GM18517 (cell line): ENCODE measurements at regions not wholly inside any gene's neighbourhood (a gene's known extent, or its start where the extent isn't known, plus 50 kb on each side); places are given as distances from the start of the nearest gene placed in this dataset.

ENCODE experiments used
- ATAC-seq: cut with Tn5 transposase; IDR thresholded peaks from one replicate; pipeline ENCODE4 v1.9.1; 2021; ENCODE audit warnings: mild to moderate bottlenecking, moderate library complexity; ENCODE audit not compliant: unreplicated experiment

GRCh38 chr1:244191581-244191980 is 140.5 kb downstream of the ZBTB18 start:
- ATAC-seq: no peak

GRCh38 chr1:244192325-244192724 is 141.2 kb downstream of the ZBTB18 start:
- ATAC-seq: no peak

GRCh38 chr1:244196571-244197285 is 145.6 kb downstream of the ZBTB18 start:
- no peak for ATAC-seq

- ATAC-seq: no peak
Measured at GRCh38 chr1:244197851-244198375, 146.8 kb downstream of the ZBTB18 start.

- no peak for ATAC-seq
Measured at GRCh38 chr1:244199902-244200301, 148.8 kb downstream of the ZBTB18 start.

GRCh38 chr1:244200596-244200995 is 149.5 kb downstream of the ZBTB18 start:
- ATAC-seq: no peak

- no peak for ATAC-seq
Measured at GRCh38 chr1:244201750-244202149, 150.7 kb downstream of the ZBTB18 start.

- ATAC-seq: no peak
Measured at GRCh38 chr1:244204004-244204403, 152.9 kb downstream of the ZBTB18 start.

GRCh38 chr1:244205171-244205570 is 154.1 kb downstream of the ZBTB18 start:
- ATAC-seq: no peak

- no peak for ATAC-seq
Measured at GRCh38 chr1:244205906-244206305, 154.8 kb downstream of the ZBTB18 start.

GRCh38 chr1:244207042-244207934 is 156.2 kb downstream of the ZBTB18 start:
- no peak for ATAC-seq

GRCh38 chr1:244207935-244208244 is 156.8 kb downstream of the ZBTB18 start:
- ATAC-seq: no peak

GRCh38 chr1:244209955-244210354 is 158.9 kb downstream of the ZBTB18 start:
- ATAC-seq: no peak

GRCh38 chr1:244210884-244211558 is 159.9 kb downstream of the ZBTB18 start:
- no peak for ATAC-seq

GRCh38 chr1:244211559-244211944 is 160.5 kb downstream of the ZBTB18 start:
- ATAC-seq: no peak

- no peak for ATAC-seq
Measured at GRCh38 chr1:244212219-244212618, 161.1 kb downstream of the ZBTB18 start.

- ATAC-seq: no peak
Measured at GRCh38 chr1:244212797-244213475, 161.9 kb downstream of the ZBTB18 start.

- ATAC-seq: no peak
Measured at GRCh38 chr1:244214009-244214967, 163.2 kb downstream of the ZBTB18 start.

GRCh38 chr1:244216836-244217235 is 165.8 kb downstream of the ZBTB18 start:
- ATAC-seq: no peak

- no peak for ATAC-seq
Measured at GRCh38 chr1:244217711-244218110, 166.6 kb downstream of the ZBTB18 start.
